GM18502 (cell line): ENCODE measurements at regions not wholly inside any gene's neighbourhood (a gene's known extent, or its start where the extent isn't known, plus 50 kb on each side); places are given as distances from the start of the nearest gene placed in this dataset.

ENCODE experiments used
- ATAC-seq: cut with Tn5 transposase; IDR thresholded peaks from one replicate; pipeline ENCODE4 v1.9.1; 2021; ENCODE audit warnings: mild to moderate bottlenecking; ENCODE audit not compliant: unreplicated experiment, poor library complexity

DNA sequence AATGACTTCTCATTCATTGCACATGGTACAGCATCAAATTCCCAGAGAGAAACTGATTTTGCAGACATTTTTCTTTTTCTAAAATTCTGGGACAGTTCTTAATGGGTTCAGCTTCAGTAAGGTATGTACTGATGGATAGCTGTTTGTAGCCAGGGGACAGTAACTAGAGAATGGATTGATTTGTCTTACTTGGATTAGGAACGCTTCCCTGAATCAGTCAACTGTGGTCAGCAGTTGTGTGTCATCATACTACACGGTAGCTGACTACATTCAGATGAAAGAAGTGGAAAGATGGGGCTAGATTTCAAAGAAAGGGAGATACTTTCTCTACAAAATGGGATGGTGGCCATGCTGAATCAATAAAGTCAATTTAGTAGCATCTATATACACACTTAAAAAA lies 431.4 kb downstream of the GRB14 start:
- ATAC-seq, result no peak

DNA sequence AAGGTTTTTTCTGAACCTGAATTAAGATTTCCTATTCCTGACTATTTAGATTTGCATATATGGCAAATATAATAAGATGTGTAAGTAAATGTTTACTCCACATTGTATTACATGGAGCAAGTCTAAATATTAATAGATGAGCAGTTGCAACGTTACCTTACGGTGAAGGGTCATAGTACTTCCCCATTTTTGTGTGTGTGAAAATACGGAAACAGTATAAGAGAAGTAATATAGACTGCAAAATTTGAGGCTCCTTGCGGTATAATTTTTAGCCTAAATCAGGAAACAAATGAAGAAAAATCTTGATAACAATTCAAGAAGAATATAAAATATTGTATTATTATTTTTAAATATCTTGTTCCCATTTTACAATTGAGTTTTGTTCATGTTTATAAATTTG lies 434.2 kb downstream of the GRB14 start:
- ATAC-seq, result no peak

DNA sequence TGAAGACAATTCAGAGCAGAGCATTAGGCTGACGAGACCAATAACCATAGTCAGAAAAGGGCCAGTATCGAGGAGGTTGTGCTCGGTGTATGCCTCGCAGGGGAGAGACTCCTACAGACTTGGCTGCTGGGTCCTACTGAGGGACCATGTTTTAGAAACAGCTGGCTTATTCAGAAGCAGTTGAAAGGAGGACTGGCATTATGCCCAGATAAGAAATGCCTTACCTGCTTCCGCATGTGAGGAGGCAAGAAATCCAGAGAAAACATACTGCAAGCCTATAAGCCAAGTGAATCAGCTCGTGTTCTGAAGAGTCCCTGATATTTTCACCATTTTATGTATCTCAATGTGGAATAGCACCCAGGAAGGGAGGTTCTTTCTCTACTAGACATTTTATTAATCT lies 434.7 kb downstream of the GRB14 start:
- ATAC-seq, result no peak

DNA sequence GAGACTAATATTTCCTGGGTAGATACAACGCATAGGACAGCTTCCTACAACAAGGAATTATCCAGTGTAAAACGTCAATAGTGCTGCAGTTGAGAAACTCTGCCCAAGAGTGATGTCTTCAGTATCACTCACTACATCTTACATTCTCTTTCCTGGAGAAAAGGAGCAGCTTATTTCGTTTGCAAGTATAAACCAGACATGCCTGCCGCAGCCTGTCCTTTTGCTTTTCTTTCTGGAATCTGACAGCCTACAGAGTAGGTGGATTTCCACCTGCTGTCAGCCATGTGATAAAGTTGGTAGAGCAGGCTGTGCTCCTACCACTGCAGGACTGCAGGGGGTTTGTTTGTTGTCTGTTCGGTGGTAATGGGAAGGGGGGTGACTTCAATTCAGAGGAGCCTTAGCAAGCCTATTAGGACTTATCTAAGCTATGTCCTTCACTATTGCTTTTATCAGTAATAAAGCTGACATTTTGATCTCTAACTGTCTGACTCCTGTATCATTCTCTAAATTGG lies 439.1 kb downstream of the GRB14 start:
- no peak for ATAC-seq

DNA sequence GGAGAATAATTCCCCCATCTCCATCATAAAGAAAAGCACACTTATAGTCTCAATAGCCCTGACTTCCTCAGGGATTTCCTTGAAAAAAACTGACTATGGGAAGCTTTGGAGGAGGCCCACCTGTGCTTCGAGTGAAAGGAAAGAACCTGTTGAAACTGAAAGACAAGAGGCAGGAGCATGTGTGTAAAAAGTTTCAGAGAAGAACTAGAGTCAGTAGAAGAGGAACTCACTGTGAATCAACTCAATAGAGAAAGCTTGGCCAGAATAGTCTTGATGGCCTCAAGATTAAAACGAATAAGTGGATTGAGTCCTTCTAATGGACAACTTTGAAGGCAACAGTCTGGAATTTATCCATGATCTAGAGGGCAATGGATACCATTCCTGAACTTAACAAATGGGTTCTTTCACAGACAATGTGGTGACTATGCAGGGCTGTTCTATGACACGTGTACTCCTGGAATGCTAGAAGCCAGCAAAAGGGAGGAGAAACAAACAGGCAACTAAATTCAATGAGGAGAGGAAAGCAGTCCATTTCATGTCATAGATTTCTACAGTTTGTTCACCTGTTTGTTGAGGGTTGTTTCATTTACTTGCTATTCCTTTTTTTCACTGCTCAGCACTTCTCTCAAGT lies 442.3 kb downstream of the GRB14 start:
- ATAC-seq, result no peak

DNA sequence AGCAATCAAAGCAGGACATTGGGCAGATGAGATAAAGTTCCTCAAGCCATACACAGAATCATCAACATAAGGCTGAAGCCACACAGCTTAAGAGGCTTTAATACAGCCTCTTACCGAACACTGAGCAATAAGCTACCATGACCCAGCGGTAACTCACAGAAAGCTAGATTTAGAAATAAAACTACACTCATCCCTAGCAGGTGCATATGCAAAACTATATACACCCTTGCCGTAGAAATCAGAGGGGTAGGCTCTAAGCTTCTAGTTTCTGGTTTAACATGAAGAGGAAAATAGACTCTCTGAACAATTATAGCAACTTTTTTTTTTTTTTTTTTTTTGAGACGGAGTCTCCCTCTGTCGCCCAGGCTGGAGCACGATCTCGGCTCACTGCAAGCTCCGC lies 428.8 kb upstream of the FIGN start:
- no peak for ATAC-seq

DNA sequence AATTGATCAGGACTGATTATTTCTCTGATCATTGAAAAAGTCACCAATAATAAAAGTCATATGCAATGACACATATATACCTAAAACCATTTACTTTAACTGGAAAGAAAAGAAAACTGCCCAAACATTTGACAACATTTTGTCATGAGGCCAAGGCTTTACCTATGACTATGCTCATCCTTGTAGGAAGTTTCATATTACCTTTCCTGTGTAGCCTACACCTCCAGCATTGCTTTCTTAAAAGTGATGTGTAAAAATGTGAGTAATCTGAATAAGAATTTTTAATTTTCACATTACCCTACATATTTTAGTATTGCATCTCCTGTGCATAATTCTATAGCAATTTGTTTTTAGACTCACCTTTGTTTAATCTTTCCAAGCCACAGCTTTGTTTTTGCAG lies 419.8 kb upstream of the FIGN start:
- ATAC-seq, result no peak

DNA sequence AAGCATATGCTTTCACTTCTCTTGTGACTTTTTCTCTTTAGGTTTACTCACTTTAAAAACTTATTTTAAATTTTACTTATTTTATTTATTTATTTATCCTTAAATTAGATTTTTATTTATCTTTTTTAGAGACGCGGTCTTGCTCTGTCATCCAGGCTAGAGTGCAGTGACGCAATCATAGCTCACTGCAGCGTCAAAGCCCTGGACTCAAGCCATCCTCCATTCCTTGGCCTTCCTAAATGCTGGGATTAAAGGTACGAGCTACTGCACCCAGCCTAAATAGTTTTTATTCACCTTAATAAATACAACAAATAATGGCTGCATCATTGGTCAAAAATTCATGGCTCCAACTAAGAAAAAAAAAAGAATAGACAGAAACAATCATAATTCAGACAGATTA lies 415.7 kb upstream of the FIGN start:
- ATAC-seq, result no peak

DNA sequence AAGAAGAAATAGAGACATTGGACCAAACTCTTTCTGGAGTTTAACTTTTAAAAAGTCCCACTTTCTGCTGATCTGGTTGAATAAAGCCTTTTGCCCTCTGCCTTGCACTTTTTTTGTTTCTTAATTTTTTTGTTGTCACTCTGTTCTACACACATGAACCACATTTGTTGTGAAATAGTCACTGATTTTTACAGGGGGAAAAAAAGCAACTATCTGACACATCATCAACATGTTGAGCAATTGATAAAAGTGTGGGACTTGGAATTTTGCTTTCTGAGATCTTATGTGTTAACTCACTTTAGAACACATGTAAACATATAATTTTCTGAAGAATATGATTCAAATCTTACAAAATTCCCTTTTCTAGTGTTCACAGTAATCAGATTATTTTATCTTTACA lies 414.8 kb upstream of the FIGN start:
- no peak for ATAC-seq

DNA sequence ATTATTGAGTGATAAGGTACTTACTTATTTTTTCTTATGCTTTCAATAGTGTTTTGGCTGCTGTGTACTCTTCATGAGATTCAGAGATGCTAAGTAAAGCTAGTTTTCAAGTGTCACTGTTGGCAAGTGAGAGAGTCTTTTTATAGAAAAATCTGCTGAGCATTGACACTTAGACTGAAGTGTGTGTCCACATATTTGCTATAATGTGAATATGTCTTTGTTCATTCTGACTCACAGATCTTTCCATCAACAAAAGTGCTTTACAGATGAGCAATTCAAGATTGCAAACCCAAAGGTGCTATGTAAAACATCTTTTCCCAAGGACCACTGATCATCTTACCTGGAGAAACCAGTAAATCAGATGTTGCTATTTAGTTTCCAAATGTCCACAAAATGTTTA lies 410.6 kb upstream of the FIGN start:
- ATAC-seq, result no peak

DNA sequence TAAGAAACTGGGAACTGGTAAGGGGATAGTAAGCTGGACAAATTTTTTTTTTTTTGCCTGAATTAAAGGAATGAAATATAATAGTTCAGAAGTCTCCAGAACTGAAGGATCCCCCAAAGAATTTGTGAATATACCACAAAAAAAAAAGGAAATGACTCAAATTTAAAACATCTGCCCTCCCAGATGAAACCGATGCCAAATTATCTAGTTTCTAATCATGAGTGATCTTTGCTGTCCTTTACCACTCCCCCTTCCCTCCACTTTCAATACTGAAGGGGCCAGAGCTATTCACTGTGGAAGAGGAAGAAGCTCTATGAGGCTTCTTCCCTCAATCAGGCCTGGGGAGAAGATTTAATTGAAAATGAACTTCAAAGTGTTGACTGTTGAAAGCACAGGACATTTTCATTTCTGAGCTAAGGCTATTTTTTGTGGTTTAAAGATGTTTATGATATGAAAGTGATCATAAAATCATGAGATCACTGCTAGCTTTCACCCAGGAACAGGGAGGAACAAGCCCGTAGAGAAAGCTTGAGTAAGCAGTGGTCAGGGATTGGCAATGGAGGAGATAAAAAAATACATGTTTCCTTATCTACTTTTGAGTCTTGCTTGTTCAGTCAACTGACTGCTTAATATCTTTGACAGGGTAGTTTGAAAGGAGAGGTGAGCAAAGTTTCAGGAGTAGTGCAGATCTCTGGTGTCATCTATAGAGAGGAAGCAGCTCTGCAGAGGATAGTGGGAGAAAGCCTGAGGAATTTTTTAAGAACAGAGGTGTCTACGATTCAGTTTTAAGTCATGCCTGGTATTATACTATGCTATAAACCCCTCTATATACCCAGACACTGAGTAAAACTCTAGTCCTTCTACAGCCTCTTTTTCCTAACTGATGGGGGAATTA lies 409.5 kb upstream of the FIGN start:
- ATAC-seq, result no peak

DNA sequence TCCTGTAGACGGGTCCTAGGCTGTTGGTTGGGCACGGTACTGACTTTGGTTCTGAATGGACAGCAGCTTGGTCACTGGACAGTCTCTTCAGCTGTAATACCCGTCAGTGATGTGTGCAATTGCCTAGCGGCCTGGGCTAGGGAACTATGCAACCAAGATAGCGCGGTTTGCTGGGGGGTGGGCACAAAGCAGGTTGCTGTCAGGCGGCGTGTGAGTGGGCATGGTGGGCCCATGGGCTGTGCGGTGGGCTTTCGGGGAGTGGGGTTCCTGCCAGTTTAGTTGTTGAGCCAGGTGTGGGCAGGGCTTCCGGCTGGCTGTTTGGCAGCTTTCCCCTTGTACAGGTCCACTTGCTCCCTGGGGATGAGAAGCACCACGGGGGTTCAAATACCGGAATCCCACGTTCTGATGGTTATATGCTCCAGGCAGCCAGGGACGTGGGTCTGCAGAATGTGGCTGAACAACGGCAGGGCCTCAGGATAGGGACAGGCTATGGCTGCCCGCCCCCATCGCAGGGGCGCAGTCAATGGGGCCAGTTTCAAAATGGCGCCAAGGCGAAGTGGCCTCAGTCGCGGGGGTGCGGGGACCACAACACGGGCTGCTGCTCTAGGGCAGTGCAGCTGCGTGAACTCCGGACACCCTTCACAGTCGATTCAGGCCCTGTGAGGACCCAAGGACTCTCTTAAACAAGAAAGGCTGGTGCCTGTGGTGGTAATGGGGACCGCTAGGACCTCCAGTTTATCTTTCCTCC lies 407.5 kb upstream of the FIGN start:
- no peak for ATAC-seq

DNA sequence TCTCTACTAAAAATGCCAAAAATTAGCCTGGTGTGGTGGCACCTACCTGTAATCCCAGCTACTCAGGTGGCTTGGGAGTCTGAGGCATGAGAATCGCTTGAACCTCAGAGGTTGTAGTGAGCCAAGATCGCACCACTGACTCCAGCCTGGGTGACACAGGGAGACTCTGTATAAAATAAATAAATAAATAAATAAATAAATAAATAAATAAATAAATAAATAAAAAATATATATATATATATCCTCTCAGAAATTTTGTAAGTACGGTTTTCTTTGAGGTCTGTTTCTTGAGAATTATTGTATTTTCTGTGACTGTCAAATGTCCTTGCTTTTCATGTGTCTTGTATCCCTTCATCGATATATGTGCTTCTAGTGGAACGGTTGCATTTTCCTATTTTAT lies 406.9 kb upstream of the FIGN start:
- no peak for ATAC-seq

DNA sequence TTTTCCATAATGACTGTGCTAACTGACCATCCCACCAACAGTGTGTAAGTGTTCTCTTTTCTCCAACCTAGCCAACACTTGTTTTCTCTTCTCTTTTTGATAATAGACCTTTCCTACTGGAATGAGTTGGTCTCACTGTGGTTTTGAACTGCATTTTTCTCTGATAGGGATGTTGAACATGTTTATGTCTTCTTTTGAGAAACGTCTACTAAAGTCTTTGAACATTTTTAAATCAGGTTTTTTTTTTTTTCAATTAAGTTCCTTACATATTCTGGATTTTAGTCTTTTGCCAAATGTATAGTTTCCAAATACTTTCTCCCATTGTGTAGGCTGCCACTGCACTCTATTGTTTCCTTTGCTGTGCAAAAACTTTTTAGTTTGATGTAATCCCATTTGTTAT lies 405.5 kb upstream of the FIGN start:
- no peak for ATAC-seq

DNA sequence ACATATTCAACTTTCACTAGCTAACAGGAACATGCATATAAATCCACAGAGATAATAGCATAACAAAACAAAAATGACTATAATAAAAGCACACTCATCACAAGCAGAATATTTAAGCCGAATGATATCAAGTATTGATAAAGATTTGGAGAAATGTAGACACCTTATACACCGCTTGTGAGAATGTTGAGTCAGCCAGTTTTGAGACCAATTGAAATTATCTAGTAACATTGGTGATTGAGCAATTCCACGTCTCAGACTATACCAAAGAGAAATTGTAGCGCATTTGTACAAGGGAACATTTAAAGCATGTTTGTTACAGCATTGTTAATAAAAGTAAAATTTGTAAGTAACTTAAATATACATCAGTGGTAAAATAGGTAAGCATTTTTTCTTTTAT lies 402.9 kb upstream of the FIGN start:
- ATAC-seq, result no peak

DNA sequence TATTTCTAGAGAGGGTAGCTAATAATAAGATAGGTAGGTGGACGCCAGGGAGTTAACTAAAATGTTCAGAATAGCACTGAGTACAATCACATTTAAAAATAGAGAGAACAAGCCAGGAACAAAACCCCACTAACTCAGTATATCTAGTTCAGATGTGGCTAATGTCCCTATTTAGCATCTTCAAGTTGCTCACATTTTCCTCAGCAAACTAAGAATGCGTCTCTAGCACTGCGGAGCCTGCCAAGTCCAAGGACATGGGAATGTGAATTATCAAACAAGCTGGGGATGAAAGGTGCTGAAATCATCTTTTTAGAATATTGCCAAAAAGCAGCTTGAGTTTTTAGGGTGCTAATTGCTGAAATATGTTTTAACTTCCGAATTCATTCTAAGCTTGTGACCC lies 398.5 kb upstream of the FIGN start:
- no peak for ATAC-seq

DNA sequence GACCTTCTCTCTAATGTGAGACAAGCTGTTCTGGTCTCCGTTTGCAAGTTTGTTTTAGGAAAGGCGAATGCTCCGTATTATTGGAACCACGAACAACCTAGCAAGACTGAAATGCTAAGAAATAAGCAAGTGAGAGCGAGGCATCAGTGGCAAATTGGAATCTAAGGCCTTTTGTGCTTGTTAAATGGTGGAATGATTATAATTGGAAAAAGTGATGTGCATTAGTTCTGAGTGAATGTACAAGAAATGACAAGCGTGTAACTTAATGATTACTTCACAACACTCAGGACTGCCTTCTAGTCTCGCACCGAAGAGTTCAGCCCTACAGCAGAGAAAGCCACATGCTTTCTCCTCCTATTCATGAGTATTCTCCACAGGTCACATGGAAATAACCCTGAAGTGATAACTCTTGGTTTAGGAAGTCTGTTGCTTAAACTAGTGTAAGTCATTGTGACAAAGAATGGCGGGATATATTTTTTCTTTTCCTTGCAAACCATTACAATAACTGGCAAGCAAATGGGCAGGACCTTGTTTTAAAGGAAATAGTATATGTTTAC lies 392.2 kb upstream of the FIGN start:
- no peak for ATAC-seq

DNA sequence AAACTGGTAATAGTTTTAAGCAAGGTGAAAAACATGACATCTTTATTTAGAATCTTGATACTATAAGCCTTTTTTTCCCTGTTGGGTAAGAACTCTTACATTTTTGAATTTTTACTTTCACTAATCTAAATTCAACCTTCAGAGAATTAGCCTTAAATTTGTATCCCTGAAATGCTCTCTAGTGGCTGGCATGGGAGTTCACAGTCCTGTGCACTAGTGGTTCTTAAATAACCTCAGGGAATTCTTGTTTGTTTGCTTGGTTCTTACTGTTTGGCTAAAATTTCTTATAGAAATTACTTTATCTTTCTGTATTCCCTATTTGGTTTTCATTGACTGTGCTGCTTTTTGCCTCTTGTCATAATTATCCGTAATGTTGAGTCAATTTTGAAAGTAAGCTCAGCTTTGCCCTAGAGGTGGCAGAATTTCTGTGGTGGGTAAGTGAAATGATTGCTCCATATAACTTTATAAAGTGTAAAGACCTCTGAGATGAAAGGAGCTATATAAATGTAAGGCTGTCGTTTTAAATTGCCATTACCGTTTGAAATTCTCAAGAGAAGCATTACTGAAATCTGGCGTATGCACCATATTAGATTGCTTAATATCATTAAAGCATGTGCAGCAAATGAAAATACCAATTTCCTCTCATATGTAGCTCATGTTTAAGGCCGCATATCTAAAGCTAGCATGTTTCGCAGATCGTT lies 391.3 kb upstream of the FIGN start:
- no peak for ATAC-seq

DNA sequence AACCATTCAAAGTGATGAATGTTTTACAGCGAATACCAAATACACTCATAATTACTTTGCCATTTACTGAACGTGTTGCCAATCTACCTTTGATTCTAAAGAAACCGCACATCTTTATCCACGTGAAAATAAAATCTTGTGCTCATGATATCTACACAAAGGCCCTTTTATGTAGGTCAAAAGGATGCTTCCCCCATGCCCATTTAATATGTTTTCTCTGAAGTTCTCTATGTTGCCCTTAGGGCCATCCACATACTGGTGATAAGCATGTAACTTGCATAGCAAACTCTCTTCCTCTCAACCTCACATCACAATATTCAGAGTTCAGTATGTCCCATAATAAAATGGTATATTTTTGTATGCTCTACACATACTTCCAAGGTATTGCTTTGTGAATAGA lies 380.0 kb upstream of the FIGN start:
- ATAC-seq, result no peak

DNA sequence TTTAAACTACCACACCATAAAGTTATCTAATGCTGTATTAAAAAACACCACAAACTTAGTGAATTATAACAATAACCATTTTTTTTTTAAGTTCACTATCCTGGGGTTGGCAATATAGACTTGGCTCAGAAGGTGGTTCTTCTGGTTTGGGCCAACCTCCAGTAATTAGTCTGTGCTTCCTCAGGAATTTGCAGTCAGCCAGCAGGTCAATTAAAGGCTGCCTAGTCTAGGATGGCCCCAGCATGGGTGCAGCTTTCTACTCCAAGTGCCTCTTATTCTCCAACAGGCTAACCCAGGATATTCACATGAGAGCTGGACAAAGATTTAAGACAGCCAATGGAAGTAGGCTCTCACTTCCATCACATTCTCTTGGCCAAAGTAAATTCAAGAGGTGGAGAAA lies 379.1 kb upstream of the FIGN start:
- no peak for ATAC-seq
